GM19035 (cell line): ENCODE measurements at regions not wholly inside any gene's neighbourhood (a gene's known extent, or its start where the extent isn't known, plus 50 kb on each side); places are given as distances from the start of the nearest gene placed in this dataset.

Experiments
- ATAC-seq: cut with Tn5 transposase; IDR thresholded peaks from one replicate; pipeline ENCODE4 v1.9.1; 2021; ENCODE audit not compliant: unreplicated experiment

DNA sequence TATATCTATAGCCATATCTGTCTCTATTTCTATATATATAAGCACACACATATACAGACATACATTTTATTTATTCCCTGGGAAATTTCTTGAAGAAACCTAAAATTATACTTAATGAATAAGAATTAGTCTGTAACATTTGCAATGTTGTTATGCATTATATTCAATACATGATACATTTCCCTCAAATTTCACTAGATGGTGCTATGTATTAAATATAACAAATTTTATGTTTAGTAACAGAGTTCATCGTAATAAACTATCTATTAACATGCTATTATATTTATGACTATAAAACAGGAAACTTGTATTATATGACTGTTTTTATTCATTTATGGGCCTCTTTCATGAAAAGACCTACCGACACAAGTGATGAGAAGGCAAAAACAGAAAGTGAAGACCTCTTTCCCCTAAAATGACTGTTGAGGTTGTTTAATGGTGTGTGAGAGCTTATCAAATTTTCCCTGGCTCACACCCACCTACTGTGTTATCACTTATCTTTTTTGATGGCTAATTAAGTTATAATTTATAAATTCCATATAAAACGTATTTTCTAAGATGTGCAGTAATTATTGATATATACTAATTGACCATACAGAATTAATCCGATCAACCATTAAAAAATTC is 881.9 kb downstream of the SLITRK6 start:
- no peak for ATAC-seq

GRCh38 chr13:84912720-84913119 is 886.5 kb downstream of the SLITRK6 start:
- ATAC-seq, result no peak

DNA sequence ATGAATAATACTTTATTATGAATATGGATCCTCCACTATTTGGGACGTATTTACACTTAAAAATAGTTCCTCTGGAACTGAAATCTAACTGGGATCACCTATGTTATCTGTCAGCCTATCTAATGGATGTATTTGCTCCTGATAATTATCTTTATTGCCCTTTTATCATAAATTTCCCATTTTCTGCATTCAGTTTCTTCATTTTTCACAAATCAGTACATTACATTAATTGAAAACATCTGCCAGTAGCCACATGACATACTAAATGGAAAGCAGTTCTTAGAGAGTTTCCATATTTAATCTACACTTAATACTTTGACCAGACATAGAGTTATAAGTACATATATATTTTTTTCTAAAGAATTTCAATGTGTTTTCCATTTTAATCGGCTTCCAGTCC is 888.8 kb downstream of the SLITRK6 start:
- ATAC-seq, result no peak

DNA sequence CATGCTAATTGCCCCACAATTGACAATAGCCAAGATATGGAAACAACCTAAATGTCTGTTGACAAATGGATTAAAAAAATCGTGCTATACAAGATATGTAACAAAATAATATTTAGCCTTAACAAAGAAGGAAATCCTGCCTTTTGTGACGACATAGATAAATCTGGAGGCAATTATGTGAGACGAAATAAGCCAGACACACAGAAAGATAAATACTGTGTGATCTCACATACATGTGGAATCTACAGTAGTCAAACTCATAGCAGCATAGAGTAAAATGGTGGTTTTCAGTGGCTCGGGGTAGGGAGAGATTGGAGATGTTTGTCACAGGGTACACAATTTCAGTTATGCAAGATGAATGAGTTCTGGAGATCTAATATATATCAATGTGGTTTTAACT is 895.8 kb downstream of the SLITRK6 start:
- ATAC-seq, result no peak

- ATAC-seq, result no peak
Observed at GRCh38 chr13:84902243-84902642, 897.0 kb downstream of the SLITRK6 start.

DNA sequence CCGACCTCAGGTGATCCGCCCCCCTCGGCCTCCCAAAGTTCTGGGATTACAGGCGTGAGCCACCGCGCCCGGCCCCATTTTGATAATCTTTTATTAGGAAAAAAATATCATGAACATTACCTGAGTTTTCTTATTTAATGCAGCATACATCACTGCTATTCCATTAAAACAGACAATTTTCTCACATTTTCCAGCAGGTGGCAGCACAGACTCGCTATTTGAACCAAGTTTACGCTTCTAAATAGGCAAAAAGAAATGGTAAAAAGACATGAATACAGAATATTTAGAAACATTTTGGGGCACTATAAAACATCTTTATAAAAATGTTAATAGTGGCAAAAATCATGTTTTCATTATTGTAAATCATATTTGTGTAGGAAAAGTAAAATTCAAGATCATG is 903.1 kb downstream of the SLITRK6 start:
- ATAC-seq, result no peak

- no peak for ATAC-seq
Observed at GRCh38 chr13:84894749-84895148, 904.5 kb downstream of the SLITRK6 start.

DNA sequence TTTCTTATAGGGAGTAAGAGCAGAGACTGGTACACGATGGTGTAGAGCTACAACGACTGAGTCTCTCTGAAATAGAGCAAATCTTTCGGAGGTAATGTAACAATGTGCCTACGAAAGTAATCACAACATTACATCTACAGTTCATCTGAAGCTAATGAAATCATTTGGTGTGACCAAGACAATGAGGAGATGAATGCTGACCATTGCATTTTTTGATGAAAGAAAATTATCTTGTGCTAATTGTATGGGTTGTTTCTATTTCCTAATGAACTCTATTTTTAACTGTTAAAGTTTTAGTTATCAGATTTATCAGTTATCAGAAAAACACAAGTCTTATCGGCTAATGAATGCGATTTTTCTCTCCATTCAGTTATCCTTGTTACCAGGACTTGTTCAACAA is 913.4 kb downstream of the SLITRK6 start:
- ATAC-seq, result no peak

DNA sequence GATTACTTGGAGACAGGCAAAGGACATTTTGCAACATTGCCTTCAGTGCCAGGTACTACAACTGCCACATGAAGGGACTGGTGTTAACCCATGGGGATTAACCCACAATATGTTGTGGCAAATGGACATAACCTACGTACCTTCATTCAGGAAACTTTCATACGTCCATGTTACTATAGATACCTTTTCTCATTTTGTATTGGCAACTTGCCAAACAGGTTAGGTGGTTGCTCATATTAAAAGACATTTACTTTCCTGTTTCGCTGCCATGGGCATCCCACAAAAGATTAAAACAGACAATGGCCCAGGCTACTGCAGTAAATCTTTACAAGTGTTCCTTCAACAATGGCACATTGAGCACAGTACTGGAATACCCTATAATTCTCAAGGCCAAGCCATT is 925.3 kb downstream of the SLITRK6 start:
- no peak for ATAC-seq

- ATAC-seq, result no peak
Observed at GRCh38 chr13:84870190-84870589, 929.0 kb downstream of the SLITRK6 start.

GRCh38 chr13:84867246-84867645 is 932.0 kb downstream of the SLITRK6 start:
- ATAC-seq, result no peak

DNA sequence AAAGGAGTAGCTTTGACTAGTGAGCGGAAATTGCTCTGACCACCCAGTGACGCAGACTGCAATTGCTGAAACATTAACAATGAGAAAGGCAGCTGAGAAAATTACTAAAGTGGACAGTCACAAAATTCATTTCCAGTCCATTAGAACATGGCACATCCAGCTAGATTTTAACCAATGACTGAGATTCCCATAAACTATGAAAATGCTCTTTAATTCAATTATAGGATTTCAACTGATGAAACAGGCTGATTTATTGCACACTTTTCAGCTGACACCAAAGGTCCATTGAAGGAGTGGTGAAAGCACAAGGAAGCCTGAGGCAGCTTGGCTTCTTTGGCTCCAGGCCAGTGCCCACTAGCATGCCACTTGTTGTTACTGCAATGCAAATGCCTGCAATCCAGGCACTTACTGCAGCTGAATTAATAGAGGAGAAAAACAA is 933.4 kb downstream of the SLITRK6 start:
- ATAC-seq, result no peak

DNA sequence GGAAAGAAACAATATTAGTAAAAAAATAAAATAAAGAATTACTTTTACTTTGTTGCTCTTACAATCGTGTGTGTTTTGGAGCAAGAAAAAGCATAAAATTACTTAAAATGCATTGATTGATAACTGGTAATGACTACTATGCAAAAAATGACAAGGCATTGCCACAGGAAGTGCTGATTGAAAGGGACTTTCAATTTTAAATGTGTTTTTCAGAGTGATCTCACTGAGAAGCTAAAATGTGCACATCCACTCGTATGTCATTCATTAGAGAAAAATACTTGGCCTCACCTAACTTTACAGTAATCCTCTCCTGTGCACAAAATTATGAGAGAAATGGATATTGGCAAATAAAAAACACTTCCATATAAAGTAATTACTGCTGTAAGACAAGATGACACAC is 934.9 kb downstream of the SLITRK6 start:
- ATAC-seq, result no peak

GRCh38 chr13:84847107-84847506 is 952.1 kb downstream of the SLITRK6 start:
- ATAC-seq, result no peak

DNA sequence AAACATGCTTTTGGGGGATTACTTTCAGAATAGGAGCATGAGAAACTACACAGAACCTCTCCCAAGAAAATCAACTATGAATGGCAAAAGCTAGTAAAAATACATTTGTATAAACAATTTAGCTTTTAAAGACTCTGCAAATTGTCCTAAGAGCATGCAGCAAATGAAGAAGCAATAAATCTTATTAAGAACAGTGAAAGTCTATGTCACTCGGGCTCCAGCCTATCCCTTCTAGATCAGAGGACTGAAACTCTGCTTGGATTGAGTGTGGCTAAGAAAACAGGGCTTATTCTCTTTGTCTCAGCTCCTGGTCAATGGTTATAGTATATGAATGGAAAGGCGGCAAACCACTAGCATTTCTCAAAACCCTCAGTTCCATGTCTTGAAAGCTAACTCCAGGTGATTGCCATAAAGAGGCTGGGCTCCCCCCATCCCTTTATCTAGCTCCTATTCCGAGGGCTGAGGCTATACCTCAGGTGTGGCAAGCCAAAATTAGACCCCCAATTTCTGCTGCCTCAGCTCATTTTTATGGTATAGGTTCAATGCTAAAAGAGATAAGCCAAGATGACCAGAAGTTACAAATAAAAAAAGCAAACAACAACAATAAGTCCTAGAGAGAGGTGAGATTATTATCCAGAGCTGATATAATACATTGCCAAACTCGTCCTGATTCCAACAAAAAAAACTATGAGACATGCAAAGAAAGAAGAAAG is 953.2 kb downstream of the SLITRK6 start:
- no peak for ATAC-seq

- no peak for ATAC-seq
Observed at GRCh38 chr13:84844473-84844872, 954.7 kb downstream of the SLITRK6 start.

DNA sequence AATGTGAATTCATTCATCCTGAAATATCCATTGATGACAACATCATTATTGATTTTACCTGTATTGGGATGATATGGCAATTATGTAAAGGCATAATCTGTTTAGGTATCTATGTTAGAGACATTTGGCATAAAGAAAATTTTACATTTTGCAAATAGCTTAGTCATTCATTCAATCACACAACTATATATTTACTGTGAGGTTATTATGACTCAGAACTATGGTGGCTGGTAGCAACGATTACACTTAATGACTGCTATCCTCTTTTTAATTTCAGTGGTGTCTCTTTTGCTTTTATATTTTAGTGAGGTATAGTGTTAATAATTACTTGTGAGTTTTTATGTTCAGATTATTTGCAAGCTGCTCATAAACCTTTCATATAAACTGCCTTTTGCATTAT is 955.9 kb downstream of the SLITRK6 start:
- ATAC-seq, result no peak

DNA sequence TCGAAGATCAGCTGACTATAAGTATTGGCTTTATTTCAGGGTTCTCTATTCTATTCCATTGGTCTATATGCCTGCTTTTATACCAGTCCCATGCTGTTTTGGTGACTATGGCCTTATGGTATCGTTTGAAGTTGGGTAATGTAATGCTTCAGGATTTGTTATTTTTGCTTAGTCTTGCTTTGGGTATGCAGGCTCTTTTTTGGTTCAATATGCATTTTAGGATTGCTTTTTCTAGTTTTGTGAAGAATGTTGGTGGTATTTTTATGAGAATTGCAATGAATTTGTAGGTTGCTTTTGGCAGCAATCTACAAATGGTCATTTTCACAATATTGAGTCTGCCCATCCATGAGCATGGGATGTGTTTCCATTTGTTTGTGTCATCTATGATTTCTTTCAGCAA is 951.9 kb upstream of the SLITRK1 start:
- no peak for ATAC-seq

DNA sequence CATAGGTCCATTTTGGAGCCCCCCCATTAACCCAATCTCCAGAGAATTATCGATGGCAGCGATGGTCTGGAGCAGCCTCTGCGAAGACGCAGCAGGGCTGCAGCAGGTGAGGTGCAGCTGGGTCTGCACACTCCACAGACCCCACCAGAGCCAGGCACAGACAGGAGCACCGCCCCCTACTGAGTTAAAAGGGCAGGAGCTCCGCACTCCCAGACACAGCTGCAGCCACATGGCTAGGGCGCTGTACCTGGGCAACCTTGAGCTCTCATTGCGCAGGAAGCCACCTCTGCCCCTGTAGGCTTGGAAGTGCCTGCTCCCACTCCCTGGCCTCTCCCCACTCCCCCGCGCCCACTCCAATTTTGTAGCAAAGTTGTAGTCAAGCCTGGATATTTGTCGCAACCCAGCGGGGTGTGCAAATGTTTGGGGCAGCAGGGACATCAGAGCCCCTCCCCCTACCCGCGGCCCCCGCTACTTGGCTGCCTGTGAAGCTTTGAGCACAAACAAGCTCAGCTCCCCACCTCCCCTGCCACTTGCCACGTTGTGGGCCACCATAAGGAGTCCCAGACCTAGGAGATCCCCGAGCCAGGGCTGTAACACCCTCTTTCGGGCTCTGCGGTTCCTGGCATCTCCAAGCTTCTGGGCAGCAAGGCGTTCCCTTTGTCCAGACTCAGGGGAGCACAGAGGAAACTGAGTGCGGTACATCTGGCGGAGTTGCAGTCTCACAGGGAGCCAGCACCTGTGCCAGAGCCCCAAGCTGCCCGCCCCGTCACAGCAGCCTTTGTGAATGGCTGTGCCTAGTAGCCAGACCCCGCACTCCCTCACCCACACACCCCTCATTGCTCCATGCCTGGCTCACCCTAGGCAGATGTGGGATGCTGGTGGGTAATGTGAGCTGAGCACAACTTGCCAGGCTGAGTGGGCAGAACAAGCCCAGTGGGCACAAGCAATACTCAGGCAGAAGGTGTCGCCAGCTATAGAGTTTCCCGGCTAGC is 949.7 kb upstream of the SLITRK1 start:
- ATAC-seq, result no peak

- no peak for ATAC-seq
Observed at GRCh38 chr13:84823528-84823927, 941.3 kb upstream of the SLITRK1 start.

GRCh38 chr13:84821261-84821660 is 939.0 kb upstream of the SLITRK1 start:
- ATAC-seq, result no peak
